C4-2B (cell line): ENCODE measurements at regions not wholly inside any gene's neighbourhood (a gene's known extent, or its start where the extent isn't known, plus 50 kb on each side); places are given as distances from the start of the nearest gene placed in this dataset.

Experiments
- CTCF ChIP-seq: fragments of 450-650 bp; conservative IDR thresholded peaks from 2 replicates; pipeline ENCODE4 v1.5.1; 2017; ENCODE audit warnings: mild to moderate bottlenecking
- ZFX ChIP-seq: fragments of 450-650 bp; IDR thresholded peaks from 2 replicates; pipeline ENCODE4 v1.6.1; 2017

- no peak for TF ChIP-seq CTCF
- TF ChIP-seq ZFX = no peak
Observed at GRCh38 chr18:77981874-77982273, 732.2 kb downstream of the GALR1 start.
